Neural progenitor cell (in vitro differentiated cells): ENCODE measurements at regions not wholly inside any gene's neighbourhood (a gene's known extent, or its start where the extent isn't known, plus 50 kb on each side); places are given as distances from the start of the nearest gene placed in this dataset.
A peak's percentile ranks its signal among the peaks of the same experiment; 100 is the strongest.

Experiments
- DNase-seq: peaks from one replicate; pipeline ENCODE4 v3.0.0-alpha.2; 2016; ENCODE audit warnings: low spot score
- H2AFZ ChIP-seq: fragments of 200-600 bp; sonication (generic); replicated peaks from 2 replicates; pipeline ENCODE4 v1.6.1; 2016; ENCODE audit warnings: antibody characterized with exemption
- H3F3A ChIP-seq: fragments of 200-600 bp; sonication (generic); 2 replicates; pipeline ENCODE4 v1.6.1; 2016; ENCODE audit warnings: antibody characterized with exemption, low read depth
- H3K27ac ChIP-seq: fragments of 200-600 bp; sonication (generic); 2 replicates; pipeline ENCODE4 v1.5.1; 2016; ENCODE audit warnings: mild to moderate bottlenecking
- H3K27me3 ChIP-seq: fragments of 200-600 bp; sonication (generic); 2 replicates; pipeline ENCODE4 v1.6.1; 2016; ENCODE audit warnings: mild to moderate bottlenecking, moderate library complexity
- H3K36me3 ChIP-seq: fragments of 200-600 bp; sonication (generic); 2 replicates; pipeline ENCODE4 v1.5.1; 2016
- H3K4me1 ChIP-seq: fragments of 200-600 bp; sonication (generic); 2 replicates; pipeline ENCODE4 v1.6.1; 2016; ENCODE audit warnings: mixed run types
- H3K4me2 ChIP-seq: fragments of 200-600 bp; sonication (generic); 2 replicates; pipeline ENCODE4 v1.6.1; 2016
- H3K4me3 ChIP-seq: fragments of 200-600 bp; sonication (generic); 2 replicates; pipeline ENCODE4 v1.5.1; 2016
- H3K79me2 ChIP-seq: fragments of 200-600 bp; sonication (generic); 2 replicates; pipeline ENCODE4 v1.6.1; 2016; ENCODE audit warnings: low read depth
- H3K9ac ChIP-seq: fragments of 200-600 bp; sonication (generic); 2 replicates; pipeline ENCODE4 v1.6.1; 2016
- H3K9me3 ChIP-seq: fragments of 200-600 bp; sonication (generic); 2 replicates; pipeline ENCODE4 v1.5.1; 2016; ENCODE audit warnings: low read depth
- H4K20me1 ChIP-seq: fragments of 200-600 bp; sonication (generic); 2 replicates; pipeline ENCODE4 v1.6.1; 2016; ENCODE audit warnings: low read depth
- H3K27ac Mint-ChIP-seq: 3 replicates; pipeline ENCODE4 v1.8.0; 2021; ENCODE audit warnings: mixed read lengths
- H3K27me3 Mint-ChIP-seq: 2 replicates; pipeline ENCODE4 v1.8.0; 2022; ENCODE audit warnings: low read depth, mild to moderate bottlenecking, inconsistent platforms, moderate library complexity, mixed read lengths; ENCODE audit not compliant: insufficient read depth
- H3K36me3 Mint-ChIP-seq: 3 replicates; pipeline ENCODE4 v1.8.0; 2021; ENCODE audit warnings: mixed read lengths
- H3K4me1 Mint-ChIP-seq: 3 replicates; pipeline ENCODE4 v1.8.0; 2021; ENCODE audit warnings: mixed read lengths
- H3K4me3 Mint-ChIP-seq: 3 replicates; pipeline ENCODE4 v1.8.0; 2021; ENCODE audit warnings: mild to moderate bottlenecking, moderate library complexity, mixed read lengths
- H3K9me3 Mint-ChIP-seq: 3 replicates; pipeline ENCODE4 v1.8.0; 2020; ENCODE audit warnings: mixed read lengths
- EZH2 ChIP-seq: fragments of 200-600 bp; sonication (generic); IDR thresholded peaks from 2 replicates; pipeline ENCODE4 v1.6.1; 2017; ENCODE audit warnings: antibody characterized with exemption, mild to moderate bottlenecking, moderate library complexity
- EZH2phosphoT487 ChIP-seq: fragments of 200-600 bp; sonication (generic); IDR thresholded peaks from 2 replicates; pipeline ENCODE4 v1.6.1; 2017; ENCODE audit warnings: antibody characterized with exemption
- TF ChIP-seq, protein P1 (sequence below): fragments of 200-600 bp; sonication (generic); IDR thresholded peaks from 2 replicates; pipeline ENCODE4 v1.5.1; 2017; ENCODE audit warnings: antibody characterized with exemption, mild to moderate bottlenecking

DNA sequence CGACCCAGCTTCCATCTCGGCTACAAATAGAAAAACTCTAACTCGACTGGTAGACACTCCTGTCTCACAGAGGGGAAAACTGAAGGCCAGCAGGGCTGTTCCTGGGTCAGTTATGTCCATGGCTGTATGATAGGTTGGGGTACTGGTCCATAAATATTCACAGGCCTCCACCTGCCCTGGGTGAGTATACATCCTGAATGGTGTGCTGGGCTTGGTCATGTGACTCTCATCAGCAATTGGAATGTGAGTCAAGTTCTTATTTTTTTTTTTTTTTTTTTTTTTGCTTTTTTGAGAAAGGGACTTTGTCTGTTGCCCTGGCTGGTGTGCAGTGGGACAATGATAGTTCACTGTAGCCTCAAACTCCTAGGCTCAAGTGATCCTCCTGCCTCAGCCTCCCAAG, 58.3 kb upstream of the NEK6 start:
- H2AFZ ChIP-seq = no peak overlapping the region
- H3K79me2 ChIP-seq = no peaks in the 10 kb centered on the region
- Mint-ChIP-seq H3K36me3 (no peaks in the 10 kb centered on the region), H3K9me3 (peaks cover 10% of the 10 kb centered on the region), H3K27me3 (peaks cover 10% of the 10 kb centered on the region), H3K27ac (peak overlapping the region; percentile 72), H3K4me3 (no peak overlapping the region), H3K4me1 (no peaks in the 10 kb centered on the region)
- no peak overlapping the region for H3K27ac ChIP-seq
- no peaks in the 10 kb centered on the region for H4K20me1 ChIP-seq
- no peak overlapping the region for H3K9ac ChIP-seq
- H3K9me3 ChIP-seq = no peaks in the 10 kb centered on the region
- no peak overlapping the region for H3K4me3 ChIP-seq
- TF ChIP-seq EZH2phosphoT487 = no peak
- H3K4me1 ChIP-seq = no peaks in the 10 kb centered on the region
- no peaks in the 10 kb centered on the region for H3F3A ChIP-seq
- no peaks in the 10 kb centered on the region for H3K27me3 ChIP-seq
- no peak for DNase-seq
- H3K36me3 ChIP-seq = no peaks in the 10 kb centered on the region
- H3K4me2 ChIP-seq = no peak overlapping the region

DNA sequence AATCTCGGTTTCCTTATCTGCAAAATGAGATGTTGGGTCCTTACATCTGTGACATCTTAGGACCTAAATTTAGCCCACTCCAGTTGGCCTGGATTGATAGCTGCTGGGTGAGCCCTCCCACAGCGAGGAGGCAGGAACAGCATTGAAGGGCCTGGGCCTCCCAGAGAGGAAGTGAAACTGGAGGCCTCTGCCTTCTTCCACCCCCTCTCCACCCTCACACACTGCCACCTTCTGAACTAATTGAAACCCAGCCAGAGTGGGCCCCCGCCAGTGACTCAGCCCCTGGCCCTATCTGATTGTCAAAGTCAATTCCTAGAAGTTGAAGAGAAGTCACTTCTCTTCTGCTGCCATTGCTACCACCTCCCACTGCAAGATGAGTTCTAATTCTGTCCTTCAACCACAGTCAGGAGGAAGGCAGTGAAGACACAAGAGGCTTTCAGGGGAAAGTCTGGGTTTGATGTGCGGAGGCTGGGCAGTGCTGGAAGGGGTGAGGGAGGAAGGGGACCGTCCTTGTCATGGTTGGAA, 55.2 kb upstream of the NEK6 start:
- Histone ChIP-seq H4K20me1 (no peaks in the 10 kb centered on the region), H3K4me3 (no peak overlapping the region), H3K9ac (no peak overlapping the region), H3K79me2 (no peaks in the 10 kb centered on the region), H3K9me3 (no peaks in the 10 kb centered on the region), H3K36me3 (no peaks in the 10 kb centered on the region), H3K27me3 (no peaks in the 10 kb centered on the region), H3K4me1 (no peaks in the 10 kb centered on the region), H3F3A (no peaks in the 10 kb centered on the region), H3K27ac (no peak overlapping the region), H2AFZ (no peak overlapping the region), H3K4me2 (no peak overlapping the region)
- H3K27me3 Mint-ChIP-seq = peaks cover 8% of the 10 kb centered on the region
- no peak overlapping the region for H3K4me3 Mint-ChIP-seq
- peaks cover 7% of the 10 kb centered on the region for H3K9me3 Mint-ChIP-seq
- H3K36me3 Mint-ChIP-seq = no peaks in the 10 kb centered on the region
- no peaks in the 10 kb centered on the region for H3K4me1 Mint-ChIP-seq
- TF ChIP-seq EZH2phosphoT487 (no peak), EZH2 (no peak)
- TF ChIP-seq, protein P1, sequence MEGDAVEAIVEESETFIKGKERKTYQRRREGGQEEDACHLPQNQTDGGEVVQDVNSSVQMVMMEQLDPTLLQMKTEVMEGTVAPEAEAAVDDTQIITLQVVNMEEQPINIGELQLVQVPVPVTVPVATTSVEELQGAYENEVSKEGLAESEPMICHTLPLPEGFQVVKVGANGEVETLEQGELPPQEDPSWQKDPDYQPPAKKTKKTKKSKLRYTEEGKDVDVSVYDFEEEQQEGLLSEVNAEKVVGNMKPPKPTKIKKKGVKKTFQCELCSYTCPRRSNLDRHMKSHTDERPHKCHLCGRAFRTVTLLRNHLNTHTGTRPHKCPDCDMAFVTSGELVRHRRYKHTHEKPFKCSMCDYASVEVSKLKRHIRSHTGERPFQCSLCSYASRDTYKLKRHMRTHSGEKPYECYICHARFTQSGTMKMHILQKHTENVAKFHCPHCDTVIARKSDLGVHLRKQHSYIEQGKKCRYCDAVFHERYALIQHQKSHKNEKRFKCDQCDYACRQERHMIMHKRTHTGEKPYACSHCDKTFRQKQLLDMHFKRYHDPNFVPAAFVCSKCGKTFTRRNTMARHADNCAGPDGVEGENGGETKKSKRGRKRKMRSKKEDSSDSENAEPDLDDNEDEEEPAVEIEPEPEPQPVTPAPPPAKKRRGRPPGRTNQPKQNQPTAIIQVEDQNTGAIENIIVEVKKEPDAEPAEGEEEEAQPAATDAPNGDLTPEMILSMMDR = no peak
- H3K27ac Mint-ChIP-seq = no peak overlapping the region
- DNase-seq = no peak

DNA sequence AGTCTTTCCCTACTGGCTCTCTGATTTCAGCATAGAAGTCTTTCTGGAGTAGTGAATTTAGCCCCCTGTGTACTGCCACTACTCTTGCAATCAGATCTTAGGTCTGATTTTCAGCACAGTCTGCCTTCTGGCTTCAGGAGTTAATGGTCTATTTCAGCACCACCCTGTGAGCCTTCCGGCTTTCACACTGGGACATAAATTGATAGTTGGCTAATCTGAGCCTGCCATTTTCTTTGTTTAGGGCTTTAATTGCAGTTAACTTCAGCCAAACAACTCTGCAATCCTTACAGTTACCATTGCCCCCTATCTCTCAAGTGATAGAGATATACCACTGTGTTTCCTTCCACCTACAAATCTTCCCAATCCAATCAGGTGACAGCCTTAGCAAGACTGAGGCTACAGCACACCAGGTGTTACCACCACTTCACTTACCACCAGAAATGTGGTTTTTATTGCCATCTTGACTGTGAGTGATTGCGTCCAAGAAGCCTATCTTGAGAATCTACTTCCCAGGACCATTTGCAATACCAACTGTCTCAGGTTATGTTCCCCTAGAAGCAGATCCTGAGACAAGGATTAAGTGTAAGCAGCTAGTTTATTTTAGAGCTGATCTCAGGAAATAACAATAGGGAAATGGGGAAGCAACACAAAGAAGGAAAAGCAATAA, 51.9 kb upstream of the NEK6 start:
- Mint-ChIP-seq H3K36me3 (no peaks in the 10 kb centered on the region), H3K4me3 (no peak overlapping the region), H3K27ac (no peak overlapping the region), H3K27me3 (peaks cover 13% of the 10 kb centered on the region), H3K4me1 (no peaks in the 10 kb centered on the region), H3K9me3 (peaks cover 7% of the 10 kb centered on the region)
- Histone ChIP-seq H3K9me3 (no peaks in the 10 kb centered on the region), H3K4me1 (no peaks in the 10 kb centered on the region), H3K79me2 (no peaks in the 10 kb centered on the region), H3K27ac (no peak overlapping the region), H4K20me1 (no peaks in the 10 kb centered on the region), H2AFZ (no peak overlapping the region), H3K4me3 (no peak overlapping the region), H3K27me3 (no peaks in the 10 kb centered on the region), H3K4me2 (no peak overlapping the region), H3K36me3 (no peaks in the 10 kb centered on the region), H3K9ac (no peak overlapping the region), H3F3A (no peaks in the 10 kb centered on the region)
- TF ChIP-seq EZH2 = no peak
- TF ChIP-seq, protein P1 = no peak
- TF ChIP-seq EZH2phosphoT487 = no peak
- DNase-seq = no peak

DNA sequence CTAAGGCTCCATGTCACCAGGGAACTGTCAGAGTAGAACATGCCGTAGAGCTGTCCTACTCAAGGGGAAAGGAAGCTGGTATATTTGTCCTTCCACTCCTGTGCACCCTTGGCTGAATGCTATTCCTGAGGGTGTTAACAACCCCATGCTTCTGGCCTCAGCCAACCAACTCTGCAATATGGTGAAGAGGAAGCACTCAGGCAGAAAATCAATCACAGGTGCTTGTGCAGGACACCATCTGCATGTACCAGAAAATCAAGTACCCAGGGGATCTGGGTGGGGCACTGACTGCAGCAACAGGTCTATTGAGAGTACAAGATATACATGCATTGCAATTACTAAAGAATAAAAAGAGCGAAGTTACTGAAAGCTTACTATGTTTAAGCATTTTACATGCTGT, 51.4 kb upstream of the NEK6 start:
- H4K20me1 ChIP-seq = no peaks in the 10 kb centered on the region

More for the DNA sequence above, 51.4 kb upstream of the NEK6 start:
- Histone ChIP-seq H3K9ac (no peak overlapping the region), H3K9me3 (no peaks in the 10 kb centered on the region), H2AFZ (no peak overlapping the region), H3K4me2 (no peak overlapping the region), H3F3A (no peaks in the 10 kb centered on the region), H3K79me2 (no peaks in the 10 kb centered on the region), H3K27ac (no peak overlapping the region), H3K4me1 (no peaks in the 10 kb centered on the region), H3K4me3 (no peak overlapping the region), H3K36me3 (no peaks in the 10 kb centered on the region), H3K27me3 (no peaks in the 10 kb centered on the region)
- TF ChIP-seq EZH2 (no peak), EZH2phosphoT487 (no peak)
- TF ChIP-seq, protein P1 = no peak
- Mint-ChIP-seq H3K4me1 (no peaks in the 10 kb centered on the region), H3K4me3 (no peak overlapping the region), H3K36me3 (no peaks in the 10 kb centered on the region), H3K27ac (no peak overlapping the region), H3K27me3 (peaks cover 13% of the 10 kb centered on the region), H3K9me3 (peaks cover 7% of the 10 kb centered on the region)
- no peak for DNase-seq
